Lower leg skin (tissue), 3 donors: ENCODE measurements at regions not wholly inside any gene's neighbourhood (a gene's known extent, or its start where the extent isn't known, plus 50 kb on each side); places are given as distances from the start of the nearest gene placed in this dataset.

Experiments
- CTCF ChIP-seq, 3 donors: fragments of 450-650 bp; IDR thresholded peaks; one replicate each; pipeline ENCODE4 v1.5.1; 2016; ENCODE audit warnings: antibody characterized with exemption in 3 of 3, mild to moderate bottlenecking in 3 of 3, moderate library complexity in 2 of 3
- POLR2A ChIP-seq, 2 donors: fragments of 450-650 bp; IDR thresholded peaks; one replicate each; pipeline ENCODE4 v1.6.1; 2016 to 2017; ENCODE audit warnings: antibody characterized with exemption in 2 of 2, mild to moderate bottlenecking in 1 of 2, moderate library complexity in 1 of 2

- TF ChIP-seq CTCF (IDR thresholded peaks at IDR 0.05) (no peak), POLR2A (IDR thresholded peaks at IDR 0.05) (no peak)
These were observed 100.1 kb downstream of the NAB1 start for GRCh38 chr2:190748966-190749365.
